Prostate gland (tissue), 2 donors: ENCODE measurements at regions not wholly inside any gene's neighbourhood (a gene's known extent, or its start where the extent isn't known, plus 50 kb on each side); places are given as distances from the start of the nearest gene placed in this dataset.

Experiments
- POLR2A ChIP-seq: fragments of 450-650 bp; IDR thresholded peaks from one replicate; pipeline ENCODE4 v1.6.1; 2016; ENCODE audit warnings: antibody characterized with exemption, mild to moderate bottlenecking
- POLR2AphosphoS5 ChIP-seq: sonication (generic); formaldehyde crosslinking; IDR thresholded peaks from one replicate; pipeline ENCODE4 v1.6.1; 2017; ENCODE audit warnings: antibody characterized with exemption
- TF ChIP-seq, protein P1 (sequence below), 4 experiments: fragments of 200-600 bp in 2 of 4; fragments of 450-650 bp in 2 of 4; sonication (generic) in 2 of 4; IDR thresholded peaks; 1 replicate in 3 of 4; 2 replicates in 1 of 4; pipeline ENCODE4 v1.5.1; 2016 to 2019; ENCODE audit warnings: antibody characterized with exemption in 4 of 4, mild to moderate bottlenecking in 2 of 4, moderate library complexity in 2 of 4

DNA sequence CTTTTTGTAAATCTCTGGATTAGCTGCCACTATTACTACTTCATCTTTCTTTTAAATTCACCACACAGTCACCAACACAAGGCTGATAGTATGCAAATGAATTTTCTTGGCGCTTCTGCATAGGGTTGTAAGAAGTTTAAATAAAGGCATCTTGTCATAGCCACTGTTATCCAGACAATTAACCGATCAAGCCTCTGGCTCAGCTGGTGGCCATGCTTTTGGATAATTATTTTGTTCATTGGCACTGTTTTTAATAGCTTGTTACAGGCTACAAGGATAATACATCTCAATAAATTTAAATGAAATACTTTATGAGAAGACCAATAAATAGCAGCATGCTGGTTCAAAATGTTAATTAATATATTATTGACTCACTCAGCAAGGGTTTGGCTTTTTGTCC is 1261.0 kb downstream of the FAM181B start:
- TF ChIP-seq, protein P1, sequence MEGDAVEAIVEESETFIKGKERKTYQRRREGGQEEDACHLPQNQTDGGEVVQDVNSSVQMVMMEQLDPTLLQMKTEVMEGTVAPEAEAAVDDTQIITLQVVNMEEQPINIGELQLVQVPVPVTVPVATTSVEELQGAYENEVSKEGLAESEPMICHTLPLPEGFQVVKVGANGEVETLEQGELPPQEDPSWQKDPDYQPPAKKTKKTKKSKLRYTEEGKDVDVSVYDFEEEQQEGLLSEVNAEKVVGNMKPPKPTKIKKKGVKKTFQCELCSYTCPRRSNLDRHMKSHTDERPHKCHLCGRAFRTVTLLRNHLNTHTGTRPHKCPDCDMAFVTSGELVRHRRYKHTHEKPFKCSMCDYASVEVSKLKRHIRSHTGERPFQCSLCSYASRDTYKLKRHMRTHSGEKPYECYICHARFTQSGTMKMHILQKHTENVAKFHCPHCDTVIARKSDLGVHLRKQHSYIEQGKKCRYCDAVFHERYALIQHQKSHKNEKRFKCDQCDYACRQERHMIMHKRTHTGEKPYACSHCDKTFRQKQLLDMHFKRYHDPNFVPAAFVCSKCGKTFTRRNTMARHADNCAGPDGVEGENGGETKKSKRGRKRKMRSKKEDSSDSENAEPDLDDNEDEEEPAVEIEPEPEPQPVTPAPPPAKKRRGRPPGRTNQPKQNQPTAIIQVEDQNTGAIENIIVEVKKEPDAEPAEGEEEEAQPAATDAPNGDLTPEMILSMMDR (IDR thresholded peaks at IDR 0.05) = no peak
- no peak for TF ChIP-seq POLR2A
- no peak for TF ChIP-seq POLR2AphosphoS5
